ENCODE measurements at regions not wholly inside any gene's neighbourhood (a gene's known extent, or its start where the extent isn't known, plus 50 kb on each side); places are given as distances from the start of the nearest gene placed in this dataset.

GRCh38 chr3:193865339-193865738 lies 270.6 kb upstream of the HES1 start:
- peaks cover 0 to 17% (median 0%) of the 10 kb centered on the region in 4 donors for H3K27me3 ChIP-seq
- TF ChIP-seq CTCF (IDR thresholded peaks at IDR 0.05), result no peak
- no peak for TF ChIP-seq POLR2A (IDR thresholded peaks at IDR 0.05)
- no peak overlapping the region for H3K4me3 ChIP-seq
- peaks cover 9 to 26% (median 14%) of the 10 kb centered on the region in 3 donors for H3K4me1 ChIP-seq
- H3K9me3 ChIP-seq, result no peaks in the 10 kb centered on the region
- no peak for DNase-seq
- 71 to 93% methylated on average over 1 of the region's 1 CpG for WGBS, 2 donors
- no peaks in the 10 kb centered on the region for H3K36me3 ChIP-seq
- intact Hi-C loops (cut with DNase I), result no loop called here
- H3K27ac ChIP-seq, result no peak overlapping the region

GRCh38 chr3:193865896-193866480 lies 270.0 kb upstream of the HES1 start:
- TF ChIP-seq POLR2A (IDR thresholded peaks at IDR 0.05), result no peak
- no peak for TF ChIP-seq CTCF (IDR thresholded peaks at IDR 0.05)
- 44 to 56% methylated on average over 4 of the region's 4 CpGs for WGBS, 2 donors
- H3K4me3 ChIP-seq, result no peak overlapping the region
- intact Hi-C loops (cut with DNase I), result no loop called here
- peaks cover 12 to 33% (median 20%) of the 10 kb centered on the region in 3 donors for H3K4me1 ChIP-seq
- no peaks in the 10 kb centered on the region for H3K36me3 ChIP-seq
- peaks cover 0 to 19% (median 0%) of the 10 kb centered on the region in 4 donors for H3K27me3 ChIP-seq
- no peak for DNase-seq
- no peak overlapping the region for H3K27ac ChIP-seq
- H3K9me3 ChIP-seq, result no peaks in the 10 kb centered on the region

- Histone ChIP-seq H3K36me3 (no peaks in the 10 kb centered on the region), H3K27ac (no peak overlapping the region), H3K27me3 (peaks cover 0 to 19% (median 0%) of the 10 kb centered on the region in 4 donors), H3K9me3 (no peaks in the 10 kb centered on the region), H3K4me3 (no peak overlapping the region), H3K4me1 (peaks cover 30 to 57% (median 34%) of the 10 kb centered on the region in 3 donors)
- no peak for DNase-seq
- WGBS, 2 donors, result 69 to 78% methylated on average over 3 to 7 of the region's 7 CpGs
- TF ChIP-seq POLR2A (IDR thresholded peaks at IDR 0.05) (no peak), CTCF (IDR thresholded peaks at IDR 0.05) (no peak)
- intact Hi-C loops (cut with DNase I), result no loop called here
Measured at GRCh38 chr3:193868590-193868989, 267.4 kb upstream of the HES1 start.

GRCh38 chr3:193869221-193870201 lies 266.4 kb upstream of the HES1 start:
- DNase-seq, result no peak
- no peaks in the 10 kb centered on the region for H3K36me3 ChIP-seq
- no peaks in the 10 kb centered on the region for H3K9me3 ChIP-seq
- peaks cover 39 to 67% (median 41%) of the 10 kb centered on the region in 3 donors for H3K4me1 ChIP-seq
- intact Hi-C loops (cut with DNase I), result loop anchor here (10.0 kb wide), 1 partner anchor 85 kb away; no protein-coding TSS in a partner anchor
- TF ChIP-seq POLR2A (IDR thresholded peaks at IDR 0.05) (no peak), CTCF (IDR thresholded peaks at IDR 0.05) (no peak)
- peak overlapping the region in 1 of 4 donors; percentile 26 for H3K4me3 ChIP-seq
- H3K27ac ChIP-seq, result peak overlapping the region in 3 of 4 donors; percentile 12 to 83 (median 55)
- H3K27me3 ChIP-seq, result peaks cover 0 to 19% (median 0%) of the 10 kb centered on the region in 4 donors
- 60 to 68% methylated on average over 13 to 34 of the region's 71 CpGs for WGBS, 2 donors

All from esophagus squamous epithelium (tissue), 5 donors.